HL-60 (cell line): ENCODE measurements at regions not wholly inside any gene's neighbourhood (a gene's known extent, or its start where the extent isn't known, plus 50 kb on each side); places are given as distances from the start of the nearest gene placed in this dataset.
"Not testable (repeated sequence)": the region's sequence is repeated elsewhere in the genome, so short reads cannot be mapped to it uniquely, and the experiment has no call there.

Experiments used
- DNase-seq, 2 experiments: peaks; one replicate each; pipeline ENCODE4 v3.0.0-alpha.2; 2010 to 2020; ENCODE audit warnings: low read depth in 1 of 2, low spot score in 1 of 2
- H3K27ac ChIP-seq: fragments of 250-450 bp; sonication (Bioruptor Pico); replicated peaks from 2 replicates; pipeline ENCODE4 v1.5.1; 2020; ENCODE audit warnings: mild to moderate bottlenecking, moderate library complexity
- H3K27me3 ChIP-seq: fragments of 250-450 bp; sonication (Bioruptor Pico); 2 replicates; pipeline ENCODE4 v1.5.1; 2021; ENCODE audit warnings: mild to moderate bottlenecking, moderate library complexity; ENCODE audit not compliant: insufficient read depth, poor library complexity, severe bottlenecking
- H3K4me3 ChIP-seq: replicated peaks from 2 replicates; pipeline ENCODE4 v1.5.1; 2011; ENCODE audit warnings: mild to moderate bottlenecking, control low read depth, low read length; ENCODE audit not compliant: insufficient read depth
- GABPA ChIP-seq: IDR thresholded peaks from 2 replicates; pipeline ENCODE4 v1.6.1; 2012; ENCODE audit warnings: low read depth
- POLR2AphosphoS5 ChIP-seq: IDR thresholded peaks from 2 replicates; pipeline ENCODE4 v1.6.1; 2012; ENCODE audit warnings: low read depth
- SPI1 ChIP-seq: IDR thresholded peaks from 2 replicates; pipeline ENCODE4 v1.6.1; 2012; ENCODE audit warnings: low read depth, mild to moderate bottlenecking, borderline replicate concordance

DNA sequence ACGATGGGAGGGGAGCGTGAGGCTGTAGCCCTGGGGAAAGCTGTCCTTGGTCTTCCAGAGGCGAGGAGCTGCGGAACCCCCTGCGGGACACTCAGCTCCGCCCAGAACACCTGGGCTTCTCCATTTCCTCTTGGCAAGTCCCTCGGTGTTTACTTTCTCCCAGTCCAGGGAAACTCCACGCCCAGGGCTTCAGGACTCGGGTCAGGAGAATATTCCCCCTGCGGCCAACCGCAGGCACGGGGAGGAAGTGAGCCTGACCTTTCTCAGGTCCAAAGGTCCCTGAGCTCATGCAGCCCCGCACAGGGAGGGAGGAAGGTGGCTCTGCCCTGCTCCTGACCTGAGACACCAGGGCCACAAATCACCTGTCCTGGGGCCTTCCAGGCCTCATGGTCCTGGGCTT, 5435.9 kb upstream of the TPTE start:
- H3K4me3 ChIP-seq, H3K27me3 ChIP-seq, DNase-seq, H3K27ac ChIP-seq: not testable (repeated sequence)

DNA sequence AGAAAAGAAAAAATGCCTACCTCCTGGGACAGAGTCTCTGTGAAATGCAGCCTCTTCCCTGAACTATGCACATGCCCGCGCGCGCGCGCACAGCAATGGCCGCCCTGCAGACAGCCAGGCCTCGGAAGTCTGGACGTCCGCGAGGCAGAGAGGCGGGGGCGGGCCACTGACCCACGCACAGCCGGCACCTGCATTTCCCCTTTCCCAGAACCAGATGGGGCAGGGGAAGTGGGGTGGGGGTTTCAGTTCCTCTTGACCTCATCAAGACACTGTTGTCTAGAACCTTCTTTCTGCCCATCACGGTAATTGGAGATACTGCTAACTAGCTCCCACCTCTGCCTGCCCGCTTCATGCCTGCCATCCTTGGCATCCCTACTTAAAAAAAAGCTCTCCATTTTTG, 5435.0 kb upstream of the TPTE start:
- not testable (repeated sequence) for DNase-seq, H3K27ac ChIP-seq, H3K27me3 ChIP-seq, H3K4me3 ChIP-seq

DNA sequence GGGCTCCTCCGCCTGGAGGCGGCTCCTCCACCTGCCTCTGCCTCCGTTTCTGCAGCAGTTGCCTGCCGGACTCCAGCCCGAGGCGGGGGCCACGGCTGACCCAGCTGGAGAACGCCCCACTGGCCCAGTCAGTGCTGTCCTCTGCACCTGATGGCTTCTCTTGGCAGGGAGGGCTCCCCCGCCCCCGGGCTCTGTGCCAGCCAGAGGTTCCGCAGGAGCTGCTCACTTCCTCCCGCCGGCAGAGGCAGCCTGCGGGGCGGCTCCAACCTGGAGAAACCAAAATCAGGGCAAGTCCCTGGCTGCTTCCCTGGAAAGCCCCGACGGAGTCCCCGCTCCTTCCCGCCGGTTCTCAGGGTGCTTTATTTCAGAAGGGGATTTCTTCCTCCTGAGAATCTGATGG, 5432.6 kb upstream of the TPTE start:
- not testable (repeated sequence) for H3K27me3 ChIP-seq

DNA sequence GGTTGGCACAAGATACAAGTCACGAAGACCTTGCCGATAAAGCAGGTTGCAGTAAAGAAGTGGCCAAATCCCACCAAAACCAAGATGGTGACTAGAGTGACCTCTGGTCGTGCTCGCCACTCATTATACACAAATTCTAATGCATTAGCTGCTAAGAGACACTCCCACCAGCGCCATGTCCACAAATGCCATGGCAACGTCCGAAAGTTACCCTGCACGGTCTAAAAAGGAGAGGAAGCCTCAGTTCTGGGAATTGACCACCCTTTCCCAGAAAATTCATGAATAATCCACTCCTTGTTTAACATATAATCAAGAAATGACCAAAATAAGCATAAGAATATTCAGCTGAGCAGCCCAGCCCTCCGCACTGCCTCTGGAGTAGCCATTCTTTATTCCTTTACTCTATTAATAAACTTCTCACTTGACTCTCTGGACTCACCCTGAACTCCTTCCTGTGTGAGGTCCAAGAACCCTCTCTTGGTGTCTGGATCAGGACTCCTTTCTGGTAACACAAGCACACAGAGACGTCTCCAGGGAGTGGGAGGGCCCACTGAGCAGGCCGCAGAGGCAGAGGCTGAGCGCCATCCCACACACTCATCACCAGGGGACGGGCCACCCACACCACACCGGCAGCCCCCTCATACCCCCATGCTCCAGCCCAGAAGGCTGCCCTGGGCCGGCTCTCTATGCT, 5431.8 kb upstream of the TPTE start:
- not testable (repeated sequence) for H3K4me3 ChIP-seq, H3K27me3 ChIP-seq, DNase-seq, H3K27ac ChIP-seq

More for the DNA sequence above, 5432.6 kb upstream of the TPTE start:
- DNase-seq, H3K4me3 ChIP-seq, H3K27ac ChIP-seq: not testable (repeated sequence)

DNA sequence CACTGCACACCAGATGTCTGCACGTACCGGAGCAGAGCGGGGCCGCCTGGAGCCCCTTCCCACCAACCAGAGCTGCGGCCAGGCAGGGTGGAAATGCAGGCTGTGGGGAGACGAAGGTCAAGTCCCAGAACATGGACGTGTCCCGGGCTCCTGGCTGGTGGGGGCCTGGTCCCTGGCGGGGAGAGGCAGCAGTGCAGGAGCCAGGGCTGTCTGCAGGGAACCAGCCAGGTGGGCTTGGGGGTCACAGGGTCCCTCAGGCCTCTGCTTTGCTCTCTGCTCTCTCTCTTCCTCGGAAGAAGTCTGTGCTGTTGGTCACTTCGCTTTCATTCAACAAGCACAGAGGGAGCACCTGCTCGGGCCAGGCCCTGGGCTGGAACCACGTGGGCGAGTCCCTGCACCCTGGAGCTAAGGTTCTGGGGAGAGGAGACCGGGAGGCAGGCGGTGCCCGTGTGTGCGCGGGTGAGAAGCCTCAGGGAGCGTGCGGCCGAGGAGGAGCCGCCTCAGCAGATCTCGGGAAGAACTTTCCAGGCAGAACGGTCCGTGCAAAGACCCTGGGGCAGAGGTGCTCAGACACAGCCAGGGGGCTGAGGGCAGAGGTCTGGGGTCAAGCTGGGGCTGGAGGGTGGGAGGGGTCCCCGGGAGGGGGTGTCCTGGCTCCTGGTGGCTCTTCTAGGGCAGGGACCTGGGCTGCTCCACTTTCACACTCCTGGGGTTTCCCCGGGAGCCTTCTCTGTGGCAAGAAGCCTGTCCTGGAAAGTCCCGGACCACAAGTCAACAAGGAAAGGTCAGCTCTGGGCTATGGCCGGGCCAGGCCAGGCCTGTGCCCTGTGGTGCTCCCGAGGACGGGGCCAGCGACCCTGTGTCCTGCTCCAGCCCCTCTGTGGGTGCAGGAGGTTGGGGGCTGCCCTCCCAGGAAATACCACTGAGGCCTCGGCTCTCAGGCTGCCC, 5431.0 kb upstream of the TPTE start:
- H3K27ac ChIP-seq, H3K27me3 ChIP-seq, DNase-seq, H3K4me3 ChIP-seq: not testable (repeated sequence)

DNA sequence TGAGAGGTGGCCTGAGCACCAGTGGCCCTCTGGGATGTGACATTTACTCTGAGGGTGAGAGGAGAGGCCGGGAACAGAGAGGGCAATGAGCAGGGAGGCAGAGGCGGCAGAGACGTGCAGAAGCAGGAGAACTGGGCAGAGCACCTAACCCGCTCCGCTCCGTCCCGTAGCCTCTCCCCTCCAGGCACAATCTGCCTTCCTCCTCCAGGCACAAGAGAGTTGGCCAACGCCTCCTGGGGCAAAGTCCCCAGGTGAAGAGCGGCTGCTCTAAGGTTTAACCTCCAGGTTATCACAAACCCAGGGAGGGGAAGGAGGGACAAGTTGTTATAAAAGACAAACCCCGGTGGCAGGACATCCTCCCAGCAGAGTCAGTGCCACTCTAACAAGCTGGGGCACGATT, 5430.1 kb upstream of the TPTE start:
- DNase-seq, H3K4me3 ChIP-seq, H3K27me3 ChIP-seq, H3K27ac ChIP-seq: not testable (repeated sequence)

DNA sequence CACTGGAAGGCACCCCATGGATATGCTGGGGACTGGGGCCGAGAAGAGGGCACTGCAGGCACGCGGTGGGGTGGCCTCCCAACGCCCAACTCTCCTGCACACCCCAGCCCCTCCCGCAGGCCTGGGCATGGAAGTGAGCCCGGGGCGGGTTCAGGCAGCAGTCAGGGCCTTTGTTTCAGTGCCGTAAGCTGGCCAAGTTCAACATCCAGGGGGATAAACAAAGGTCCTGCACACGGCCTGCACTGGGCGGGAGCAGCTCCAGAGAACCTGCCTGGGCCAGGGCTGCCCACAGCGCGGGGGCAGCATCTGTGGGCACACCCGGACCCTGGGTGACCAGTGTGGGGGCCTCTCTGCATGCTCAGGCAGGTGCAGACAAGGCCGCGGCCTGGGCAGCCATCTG, 5425.8 kb upstream of the TPTE start:
- H3K27ac ChIP-seq, DNase-seq, H3K4me3 ChIP-seq, H3K27me3 ChIP-seq: not testable (repeated sequence)

DNA sequence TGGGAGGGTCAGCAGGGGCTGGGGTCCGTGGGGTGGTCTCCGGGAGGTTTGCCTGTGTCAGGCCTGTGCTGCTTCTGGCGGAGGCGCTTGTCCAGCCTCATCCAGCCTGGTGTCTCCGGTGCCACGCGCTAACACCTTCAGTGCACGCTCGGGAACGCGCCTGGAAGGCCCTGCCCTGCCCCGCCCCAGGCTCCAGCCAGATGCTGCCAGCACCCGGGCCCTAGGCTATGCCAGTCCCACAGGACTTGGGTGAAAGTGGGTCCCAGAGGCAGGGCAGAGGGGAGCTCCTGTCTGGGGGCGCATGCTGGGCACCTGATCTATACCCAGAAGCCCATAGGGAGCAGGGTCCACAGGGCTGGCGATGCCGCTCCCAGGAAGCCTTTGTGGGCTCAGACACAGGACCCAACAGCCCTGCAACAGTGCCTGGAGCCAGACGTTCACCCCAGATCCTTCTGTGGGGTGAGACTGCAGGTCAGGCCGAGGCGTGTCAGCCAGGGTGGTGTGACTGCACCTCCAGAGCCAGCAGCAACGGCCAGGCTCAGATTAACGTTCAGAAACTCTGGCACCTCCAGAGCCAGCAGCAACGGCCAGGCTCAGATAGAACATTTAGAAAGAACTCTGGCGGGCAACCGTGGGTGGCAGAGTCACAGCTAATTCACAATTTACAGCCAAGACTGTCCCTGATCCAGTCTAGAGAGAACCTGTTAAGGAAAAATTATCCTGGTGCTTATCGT, 5423.2 kb upstream of the TPTE start:
- not testable (repeated sequence) for H3K27me3 ChIP-seq

DNA sequence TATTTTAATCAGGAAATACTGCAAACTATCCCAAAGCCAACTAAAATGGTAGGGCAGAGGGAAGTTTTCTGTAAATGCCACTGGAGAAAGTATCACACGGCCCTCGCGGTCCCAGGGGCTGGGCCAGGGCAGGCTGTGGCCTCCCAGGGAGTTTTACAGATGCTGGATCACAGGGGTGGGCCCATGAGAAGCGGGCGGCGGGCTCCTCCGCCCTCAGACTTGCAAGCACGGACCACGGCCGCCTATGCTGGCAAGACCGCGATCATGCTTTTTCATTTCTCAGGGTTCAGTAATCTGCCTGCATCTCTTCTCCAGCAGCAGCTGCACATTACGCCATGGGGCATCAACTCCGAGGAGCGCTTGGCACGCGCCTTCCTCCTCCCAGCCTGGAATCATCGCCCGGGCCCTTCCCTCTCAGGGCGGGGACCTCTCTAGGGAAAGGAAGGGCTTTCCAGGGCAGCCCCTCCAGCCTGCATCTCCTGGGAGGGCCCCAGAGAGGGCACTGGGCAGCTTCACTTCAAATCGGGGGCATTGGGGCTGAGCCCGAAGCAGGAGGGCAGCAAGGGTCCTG, 5420.7 kb upstream of the TPTE start:
- not testable (repeated sequence) for H3K27me3 ChIP-seq, DNase-seq, H3K27ac ChIP-seq, H3K4me3 ChIP-seq

More for the DNA sequence above, 5423.2 kb upstream of the TPTE start:
- not testable (repeated sequence) for H3K27ac ChIP-seq, H3K4me3 ChIP-seq, DNase-seq

DNA sequence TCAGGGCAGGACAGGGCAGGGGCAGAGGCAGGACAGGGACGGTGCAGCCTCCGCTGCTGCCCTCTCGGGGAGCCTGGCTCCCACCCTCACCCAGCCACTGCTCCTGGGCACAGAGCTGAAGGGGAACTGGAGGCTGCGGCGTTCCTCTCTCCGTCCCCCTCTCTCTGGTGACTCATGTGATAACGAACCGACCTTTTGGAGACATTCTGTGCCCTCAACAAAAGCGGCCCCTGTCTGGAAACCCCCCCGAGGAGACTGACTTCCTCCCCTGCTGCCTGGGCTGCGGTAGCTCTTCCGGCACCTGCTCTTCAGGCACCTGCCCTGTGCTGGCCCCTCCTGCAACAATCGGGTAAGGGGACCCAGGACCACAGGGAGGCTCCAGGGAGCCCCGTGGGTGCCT, 5419.6 kb upstream of the TPTE start:
- H3K27me3 ChIP-seq = not testable (repeated sequence)
- H3K4me3 ChIP-seq = peak overlapping the region; percentile 8; the same call in 1 of the 2 replicates
- DNase-seq = peak; percentile 82 to 91
- peak overlapping the region; percentile 68 for H3K27ac ChIP-seq
- TF ChIP-seq GABPA (peak; percentile 43), SPI1 (peak; percentile 37; the same call in 1 of the 2 replicates), POLR2AphosphoS5 (0 out of 2 replicates have a peak, but pooled peaks have one; percentile 27)
